Tibial artery (tissue), 4 donors: ENCODE measurements at regions not wholly inside any gene's neighbourhood (a gene's known extent, or its start where the extent isn't known, plus 50 kb on each side); places are given as distances from the start of the nearest gene placed in this dataset.

Experiments used
- DNase-seq, 2 donors: peaks; one replicate each; pipeline ENCODE4 v3.0.0-alpha.2; 2019
- H3K27ac ChIP-seq, 2 donors: fragments of 200-600 bp; sonication (generic) in 1 of 2; 1 replicate in 1 of 2; 2 replicates in 1 of 2; pipeline ENCODE4 v1.5.1; 2018 to 2019; ENCODE audit warnings: mild to moderate bottlenecking in 1 of 2
- H3K27me3 ChIP-seq, 2 donors: fragments of 200-600 bp; sonication (generic) in 1 of 2; one replicate each; pipeline versions ENCODE4 v1.5.1 to v1.6.0; 2016 to 2019
- H3K36me3 ChIP-seq, 3 donors: fragments of 200-600 bp; sonication (generic) in 2 of 3; one replicate each; pipeline ENCODE4 v1.5.1; 2016 to 2019; ENCODE audit warnings: mild to moderate bottlenecking in 2 of 3
- H3K4me1 ChIP-seq, 4 donors: fragments of 200-600 bp; sonication (generic) in 2 of 4; 1 replicate in 3 of 4; 2 replicates in 1 of 4; pipeline ENCODE4 v1.5.1; 2016 to 2019
- H3K4me3 ChIP-seq, 2 donors: fragments of 200-600 bp; sonication (generic) in 1 of 2; 1 replicate in 1 of 2; 2 replicates in 1 of 2; pipeline ENCODE4 v1.5.1; 2018 to 2019; ENCODE audit warnings: mild to moderate bottlenecking in 2 of 2
- H3K9me3 ChIP-seq, 3 donors: fragments of 200-600 bp; sonication (generic) in 1 of 3; one replicate each; pipeline ENCODE4 v1.5.1; 2016 to 2019
- intact Hi-C: fragments of 100-400 bp; cut with DNase I; formaldehyde crosslinking; loops from one replicate; pipeline ENCODE4 v1.15.0; 2023; ENCODE audit warnings: low total_unique reads
- TF ChIP-seq, protein P1 (sequence below), 2 experiments: fragments of 200-600 bp in 1 of 2; fragments of 450-650 bp in 1 of 2; IDR thresholded peaks; one replicate each; pipeline ENCODE4 v1.5.1; 2017 to 2019; ENCODE audit warnings: antibody characterized with exemption in 2 of 2, mild to moderate bottlenecking in 1 of 2, moderate library complexity in 1 of 2

DNA sequence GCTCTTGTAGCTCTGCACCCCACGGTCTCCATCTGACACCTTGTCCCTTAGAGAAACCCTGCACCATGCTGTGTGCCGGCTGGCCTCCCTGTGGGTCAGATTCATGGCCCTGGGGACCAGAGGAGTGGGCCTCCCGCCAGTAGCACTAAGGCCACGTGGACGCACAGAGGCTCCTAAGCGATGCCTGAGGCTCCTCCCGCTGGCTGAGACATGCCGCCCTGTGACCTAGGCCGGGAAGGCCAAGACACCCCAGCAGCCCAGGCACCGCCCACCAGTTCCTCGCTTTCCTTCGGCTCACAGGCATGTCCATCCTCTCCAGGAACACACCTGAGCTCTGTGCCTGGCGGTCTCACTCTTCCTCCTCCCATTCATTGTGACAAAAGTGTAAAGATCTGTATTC is 311.0 kb downstream of the THBS2 start:
- Histone ChIP-seq H3K27me3 (peaks cover 0 to 6% of the 10 kb centered on the region in 2 donors), H3K4me3 (no peak overlapping the region), H3K4me1 (peaks cover 0 to 9% (median 0%) of the 10 kb centered on the region in 4 donors), H3K9me3 (no peaks in the 10 kb centered on the region), H3K36me3 (no peaks in the 10 kb centered on the region), H3K27ac (no peak overlapping the region)
- intact Hi-C loops: no loop called here
- DNase-seq: no peak
- TF ChIP-seq, protein P1, sequence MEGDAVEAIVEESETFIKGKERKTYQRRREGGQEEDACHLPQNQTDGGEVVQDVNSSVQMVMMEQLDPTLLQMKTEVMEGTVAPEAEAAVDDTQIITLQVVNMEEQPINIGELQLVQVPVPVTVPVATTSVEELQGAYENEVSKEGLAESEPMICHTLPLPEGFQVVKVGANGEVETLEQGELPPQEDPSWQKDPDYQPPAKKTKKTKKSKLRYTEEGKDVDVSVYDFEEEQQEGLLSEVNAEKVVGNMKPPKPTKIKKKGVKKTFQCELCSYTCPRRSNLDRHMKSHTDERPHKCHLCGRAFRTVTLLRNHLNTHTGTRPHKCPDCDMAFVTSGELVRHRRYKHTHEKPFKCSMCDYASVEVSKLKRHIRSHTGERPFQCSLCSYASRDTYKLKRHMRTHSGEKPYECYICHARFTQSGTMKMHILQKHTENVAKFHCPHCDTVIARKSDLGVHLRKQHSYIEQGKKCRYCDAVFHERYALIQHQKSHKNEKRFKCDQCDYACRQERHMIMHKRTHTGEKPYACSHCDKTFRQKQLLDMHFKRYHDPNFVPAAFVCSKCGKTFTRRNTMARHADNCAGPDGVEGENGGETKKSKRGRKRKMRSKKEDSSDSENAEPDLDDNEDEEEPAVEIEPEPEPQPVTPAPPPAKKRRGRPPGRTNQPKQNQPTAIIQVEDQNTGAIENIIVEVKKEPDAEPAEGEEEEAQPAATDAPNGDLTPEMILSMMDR (IDR thresholded peaks at IDR 0.05): no peak

DNA sequence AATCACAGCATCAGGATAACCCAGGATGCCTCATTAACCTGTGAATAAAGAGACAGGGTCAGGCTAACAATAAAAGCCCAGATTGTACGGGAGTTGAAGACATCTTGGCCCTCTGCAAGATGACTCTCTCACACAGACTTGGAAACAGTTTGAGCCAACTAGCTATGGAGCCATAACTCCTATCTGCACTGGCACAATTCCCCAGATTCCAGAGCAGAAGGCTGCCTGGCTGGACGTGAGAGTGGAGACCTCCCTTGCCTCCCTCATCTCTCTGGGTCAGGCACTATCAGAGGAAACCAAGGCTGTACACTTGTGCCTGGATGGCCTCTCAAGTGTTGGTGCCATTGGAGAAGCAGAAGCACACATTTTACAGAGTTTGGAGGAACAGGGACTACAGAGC is 312.6 kb downstream of the THBS2 start:
- H3K27ac ChIP-seq: no peak overlapping the region
- TF ChIP-seq, protein P1 (IDR thresholded peaks at IDR 0.05): no peak

DNA sequence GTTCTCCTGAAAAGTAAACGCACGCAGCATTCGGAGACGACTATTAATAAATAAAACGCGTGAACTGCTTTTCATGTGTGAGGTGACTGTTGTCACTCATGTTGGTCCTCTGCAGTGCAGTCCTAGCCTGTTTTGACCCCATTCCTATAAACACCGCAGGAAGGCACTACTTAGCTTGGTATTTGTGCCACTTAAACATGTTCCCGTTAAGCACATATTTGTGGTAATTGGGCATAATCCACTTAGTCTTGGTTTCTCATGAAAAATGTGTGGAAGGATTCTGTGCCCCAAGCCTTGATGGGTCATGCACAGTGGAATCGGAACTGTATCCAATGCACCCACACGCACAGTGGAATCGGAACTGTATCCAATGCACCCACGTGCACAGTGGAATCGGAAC is 313.9 kb downstream of the THBS2 start:
- Histone ChIP-seq H3K9me3 (no peaks in the 10 kb centered on the region), H3K4me1 (peaks cover 0 to 16% (median 0%) of the 10 kb centered on the region in 4 donors), H3K36me3 (no peaks in the 10 kb centered on the region), H3K27ac (no peak overlapping the region), H3K27me3 (peaks cover 0 to 6% of the 10 kb centered on the region in 2 donors), H3K4me3 (no peak overlapping the region)
- intact Hi-C loops: no loop called here
- TF ChIP-seq, protein P1 (IDR thresholded peaks at IDR 0.05): no peak
- no peak for DNase-seq

More for the DNA sequence above, 312.6 kb downstream of the THBS2 start:
- Histone ChIP-seq H3K9me3 (no peaks in the 10 kb centered on the region), H3K4me1 (peaks cover 0 to 16% (median 0%) of the 10 kb centered on the region in 4 donors), H3K27me3 (peaks cover 0 to 6% of the 10 kb centered on the region in 2 donors), H3K4me3 (no peak overlapping the region), H3K36me3 (no peaks in the 10 kb centered on the region)
- intact Hi-C loops: no loop called here
- DNase-seq: no peak

DNA sequence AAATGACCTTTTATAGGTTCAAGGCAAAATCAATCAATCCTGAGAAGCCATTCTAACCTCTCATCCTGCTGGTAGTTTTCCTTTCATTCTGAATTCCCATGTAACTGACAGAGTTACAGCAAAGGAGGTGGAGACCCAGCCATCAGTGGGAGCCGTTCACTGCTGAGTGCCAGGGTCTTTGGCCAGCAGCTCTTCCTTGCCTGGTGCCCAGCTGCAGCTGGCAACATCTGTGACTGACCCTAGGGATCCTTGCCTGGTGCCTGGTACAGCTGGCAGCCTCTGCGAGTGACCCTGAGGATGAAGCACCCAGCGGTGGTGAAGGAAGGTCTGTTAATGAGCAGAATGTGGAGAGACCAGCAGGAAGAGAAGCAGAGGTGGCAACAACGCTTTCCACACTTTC is 314.6 kb downstream of the THBS2 start:
- intact Hi-C loops: no loop called here
- TF ChIP-seq, protein P1 (IDR thresholded peaks at IDR 0.05): no peak
- Histone ChIP-seq H3K9me3 (no peaks in the 10 kb centered on the region), H3K4me1 (peaks cover 0 to 16% (median 0%) of the 10 kb centered on the region in 4 donors), H3K27ac (no peak overlapping the region), H3K36me3 (no peaks in the 10 kb centered on the region), H3K27me3 (peaks cover 0 to 6% of the 10 kb centered on the region in 2 donors), H3K4me3 (no peak overlapping the region)
- no peak for DNase-seq

DNA sequence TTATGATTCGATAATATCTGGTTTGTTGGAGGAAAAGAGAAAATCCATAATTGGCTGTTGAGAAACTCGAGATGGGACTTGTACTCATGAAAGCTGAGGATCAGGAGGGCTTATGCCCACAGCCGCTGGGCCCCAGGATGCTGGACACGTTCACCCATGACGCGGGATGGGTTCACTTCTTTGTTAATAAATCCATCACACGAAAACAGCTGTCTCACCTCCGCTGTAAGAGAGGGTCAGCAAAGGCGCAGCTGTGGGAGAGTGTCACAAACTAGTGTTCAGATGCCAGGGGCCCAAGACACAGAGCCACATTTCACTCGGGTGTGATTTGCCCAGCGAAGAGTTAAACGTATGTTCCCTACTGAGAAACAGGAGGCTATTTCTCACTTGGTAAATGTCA is 315.1 kb downstream of the THBS2 start:
- intact Hi-C loops: no loop called here
- DNase-seq: no peak
- TF ChIP-seq, protein P1 (IDR thresholded peaks at IDR 0.05): no peak

DNA sequence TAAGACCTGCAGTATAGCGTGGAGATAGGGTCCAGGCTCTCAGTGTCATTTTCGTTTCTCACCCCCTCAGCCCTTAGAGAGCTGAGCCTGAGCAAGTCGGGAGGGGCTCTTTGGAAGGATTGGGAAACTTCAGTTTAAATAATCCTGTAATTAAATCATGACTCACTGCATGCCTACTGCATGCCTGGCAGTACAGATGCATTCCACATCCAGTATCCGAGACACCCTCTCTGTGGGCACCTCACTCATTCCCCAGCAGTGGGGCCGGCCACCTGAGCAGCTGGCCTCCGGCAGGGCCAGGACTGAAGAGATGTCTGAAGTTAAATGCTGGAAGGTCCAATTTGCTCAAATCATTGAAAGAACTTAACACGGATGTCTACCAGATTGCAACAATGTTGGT is 316.6 kb downstream of the THBS2 start:
- TF ChIP-seq, protein P1 (IDR thresholded peaks at IDR 0.05): no peak
- Histone ChIP-seq H3K9me3 (no peaks in the 10 kb centered on the region), H3K4me3 (no peak overlapping the region), H3K36me3 (no peaks in the 10 kb centered on the region), H3K27me3 (no peaks in the 10 kb centered on the region), H3K27ac (no peak overlapping the region), H3K4me1 (peaks cover 0 to 7% (median 0%) of the 10 kb centered on the region in 4 donors)
- intact Hi-C loops: no loop called here
- DNase-seq: no peak

More for the DNA sequence above, 315.1 kb downstream of the THBS2 start:
- no peaks in the 10 kb centered on the region for H3K9me3 ChIP-seq
- no peaks in the 10 kb centered on the region for H3K36me3 ChIP-seq
- peaks cover 0 to 14% (median 0%) of the 10 kb centered on the region in 4 donors for H3K4me1 ChIP-seq
- no peak overlapping the region for H3K27ac ChIP-seq
- peaks cover 0 to 6% of the 10 kb centered on the region in 2 donors for H3K27me3 ChIP-seq
- H3K4me3 ChIP-seq: no peak overlapping the region
